ENCODE measurements at regions not wholly inside any gene's neighbourhood (a gene's known extent, or its start where the extent isn't known, plus 50 kb on each side); places are given as distances from the start of the nearest gene placed in this dataset.

GRCh38 chr11:110805756-110806155, 93.5 kb upstream of the ARHGAP20 start:
- TF ChIP-seq YY1 (IDR thresholded peaks at IDR 0.05; ENCODE audit: insufficient read depth, insufficient read length) (no peak), ZNF274 (IDR thresholded peaks at IDR 0.05; ENCODE audit: low read depth, low read length) (no peak)
